H9 (cell line): ENCODE measurements at regions not wholly inside any gene's neighbourhood (a gene's known extent, or its start where the extent isn't known, plus 50 kb on each side); places are given as distances from the start of the nearest gene placed in this dataset.

Experiments used
- DNase-seq: peaks from one replicate; pipeline ENCODE4 v3.0.0-alpha.2; 2017
- H2AFZ ChIP-seq: one replicate; pipeline ENCODE4 v1.6.1; 2013; ENCODE audit warnings: mild to moderate bottlenecking, low read length, control low read depth, moderate library complexity
- H2AK5ac ChIP-seq: 2 replicates; pipeline ENCODE4 v1.6.1; 2013; ENCODE audit warnings: low read length, control low read depth, mixed read lengths; ENCODE audit not compliant: insufficient read length
- H2BK120ac ChIP-seq: one replicate; pipeline ENCODE4 v1.6.1; 2013; ENCODE audit warnings: low read depth, mild to moderate bottlenecking, low read length, control low read depth, inconsistent platforms; ENCODE audit not compliant: poor library complexity, severe bottlenecking
- H2BK12ac ChIP-seq: 2 replicates; pipeline ENCODE4 v1.6.1; 2013; ENCODE audit warnings: low read length, control low read depth, mixed read lengths, low read depth; ENCODE audit not compliant: insufficient read length
- H2BK15ac ChIP-seq: 2 replicates; pipeline ENCODE4 v1.6.1; 2013; ENCODE audit warnings: low read depth, low read length, control low read depth
- H2BK20ac ChIP-seq: one replicate; pipeline ENCODE4 v1.6.1; 2013; ENCODE audit warnings: low read depth, mild to moderate bottlenecking, low read length, control low read depth, inconsistent platforms; ENCODE audit not compliant: poor library complexity, severe bottlenecking
- H2BK5ac ChIP-seq: 2 replicates; pipeline ENCODE4 v1.6.1; 2013; ENCODE audit warnings: low read length, control low read depth, mixed read lengths; ENCODE audit not compliant: insufficient read length
- H3K14ac ChIP-seq: 2 replicates; pipeline ENCODE4 v1.6.1; 2013; ENCODE audit warnings: low read length, control low read depth; ENCODE audit not compliant: insufficient read depth
- H3K18ac ChIP-seq: 2 replicates; pipeline ENCODE4 v1.6.1; 2013; ENCODE audit warnings: low read depth, mild to moderate bottlenecking, mixed read lengths, low read length, control low read depth; ENCODE audit not compliant: insufficient read length
- H3K23ac ChIP-seq: 2 replicates; pipeline ENCODE4 v1.6.1; 2013; ENCODE audit warnings: low read length, control low read depth, mixed read lengths, low read depth; ENCODE audit not compliant: insufficient read length
- H3K23me2 ChIP-seq: 2 replicates; pipeline ENCODE4 v1.6.1; 2013; ENCODE audit warnings: low read depth, mild to moderate bottlenecking, mixed read lengths, low read length, control low read depth; ENCODE audit not compliant: insufficient read length, poor library complexity, severe bottlenecking
- H3K27ac ChIP-seq: 2 replicates; pipeline ENCODE4 v1.5.1; 2013; ENCODE audit warnings: low read length, control low read depth, mixed read lengths, low read depth; ENCODE audit not compliant: insufficient read length
- H3K27me3 ChIP-seq: 2 replicates; pipeline ENCODE4 v1.6.1; 2013; ENCODE audit warnings: low read length, control low read depth, inconsistent platforms; ENCODE audit not compliant: insufficient read depth
- H3K4ac ChIP-seq: 2 replicates; pipeline ENCODE4 v1.6.1; 2013; ENCODE audit warnings: low read depth, mild to moderate bottlenecking, control low read depth, inconsistent platforms, low read length, moderate library complexity
- H3K4me1 ChIP-seq: 2 replicates; pipeline ENCODE4 v1.6.1; 2013; ENCODE audit warnings: low read length, control low read depth, inconsistent platforms; ENCODE audit not compliant: insufficient read depth
- H3K4me2 ChIP-seq: 2 replicates; pipeline ENCODE4 v1.6.1; 2013; ENCODE audit warnings: low read length, control low read depth, mixed read lengths; ENCODE audit not compliant: insufficient read length, insufficient read depth
- H3K56ac ChIP-seq: 2 replicates; pipeline ENCODE4 v1.6.1; 2013; ENCODE audit warnings: low read depth, mild to moderate bottlenecking, mixed read lengths, low read length, control low read depth; ENCODE audit not compliant: insufficient read length
- H3K79me1 ChIP-seq: 2 replicates; pipeline ENCODE4 v1.6.1; 2013; ENCODE audit warnings: low read depth, mild to moderate bottlenecking, moderate library complexity, low read length, control low read depth, inconsistent platforms; ENCODE audit not compliant: insufficient read depth, poor library complexity, severe bottlenecking
- H3K79me2 ChIP-seq: 2 replicates; pipeline ENCODE4 v1.6.1; 2013; ENCODE audit warnings: low read length, control low read depth, inconsistent platforms; ENCODE audit not compliant: insufficient read depth
- H3K9ac ChIP-seq: 2 replicates; pipeline ENCODE4 v1.6.1; 2013; ENCODE audit warnings: low read length, control low read depth, mixed read lengths; ENCODE audit not compliant: insufficient read length; ENCODE audit errors: extremely low read depth
- H3K9me3 ChIP-seq: one replicate; pipeline ENCODE4 v1.6.1; 2013; ENCODE audit warnings: low read depth, low read length, inconsistent platforms; ENCODE audit not compliant: control insufficient read depth
- H3T11ph ChIP-seq: one replicate; pipeline ENCODE4 v1.6.1; 2013; ENCODE audit warnings: mild to moderate bottlenecking, low read length, control low read depth, inconsistent platforms
- H4K20me1 ChIP-seq: one replicate; pipeline ENCODE4 v1.6.1; 2013; ENCODE audit not compliant: control insufficient read depth, insufficient read length, insufficient read depth
- H4K5ac ChIP-seq: 2 replicates; pipeline ENCODE4 v1.6.1; 2013; ENCODE audit warnings: low read depth, mild to moderate bottlenecking, mixed read lengths, low read length, control low read depth; ENCODE audit not compliant: insufficient read length
- H4K8ac ChIP-seq: replicated peaks from 2 replicates; pipeline ENCODE4 v1.6.1; 2013; ENCODE audit warnings: low read length, control low read depth, mixed read lengths, low read depth; ENCODE audit not compliant: insufficient read length
- H4K91ac ChIP-seq: 2 replicates; pipeline ENCODE4 v1.6.1; 2013; ENCODE audit warnings: low read depth, mild to moderate bottlenecking, moderate library complexity, mixed read lengths, low read length, control low read depth; ENCODE audit not compliant: insufficient read length
- H3K27ac Mint-ChIP-seq, 3 experiments: 2 replicates in 2 of 3; 3 replicates in 1 of 3; pipeline ENCODE4 v1.8.0; 2020 to 2021; ENCODE audit warnings: mixed read lengths in 3 of 3, mild to moderate bottlenecking in 1 of 3, moderate library complexity in 1 of 3
- H3K27me3 Mint-ChIP-seq: 2 replicates; pipeline ENCODE4 v1.8.0; 2021; ENCODE audit warnings: low read depth, mild to moderate bottlenecking, moderate library complexity, mixed read lengths
- H3K36me3 Mint-ChIP-seq, 3 experiments: 2 replicates in 2 of 3; 3 replicates in 1 of 3; pipeline ENCODE4 v1.8.0; 2020 to 2021; ENCODE audit warnings: low read depth in 3 of 3, mixed read lengths in 3 of 3; ENCODE audit not compliant: insufficient read depth in 1 of 3
- H3K4me1 Mint-ChIP-seq, 2 experiments: 2 replicates each; pipeline ENCODE4 v1.8.0; 2020; ENCODE audit warnings: mixed read lengths in 2 of 2
- H3K4me3 Mint-ChIP-seq, 2 experiments: 2 replicates in 1 of 2; 3 replicates in 1 of 2; pipeline ENCODE4 v1.8.0; 2020 to 2021; ENCODE audit warnings: mild to moderate bottlenecking in 2 of 2, mixed read lengths in 2 of 2, moderate library complexity in 1 of 2
- H3K9me3 Mint-ChIP-seq, 2 experiments: 2 replicates in 1 of 2; 3 replicates in 1 of 2; pipeline ENCODE4 v1.8.0; 2020; ENCODE audit warnings: mild to moderate bottlenecking in 2 of 2, mixed read lengths in 2 of 2, moderate library complexity in 1 of 2
- CTCF ChIP-seq: fragments of 200-600 bp; sonication (generic); conservative IDR thresholded peaks from 3 replicates; pipeline ENCODE4 v1.8.0; 2021; ENCODE audit warnings: antibody characterized with exemption, mild to moderate bottlenecking
- WGBS: extraction: QIAGEN DNeasy Blood & Tissue Kit; methylation state at CpG from one replicate; pipeline ENCODE4 v1.1.7; 2013; ENCODE audit warnings: missing lambda C conversion rate, low lambda C conversion rate, mixed read lengths; ENCODE audit not compliant: insufficient read length; ENCODE audit errors: extremely low coverage; 5-methylcytosine and 5-hydroxymethylcytosine counted together

- no peak overlapping the region for H2BK15ac ChIP-seq
- no peak overlapping the region for H2BK120ac ChIP-seq
- H3K23me2 ChIP-seq = no peaks in the 10 kb centered on the region
- H3K27ac Mint-ChIP-seq = peak overlapping the region in 1 of 3 experiments; percentile 79; a peak in 1 of 7 replicates
- H3K79me2 ChIP-seq = no peaks in the 10 kb centered on the region
- H3K4me2 ChIP-seq = no peak overlapping the region
- H3K23ac ChIP-seq = no peak overlapping the region
- H3K27me3 ChIP-seq = no peaks in the 10 kb centered on the region
- TF ChIP-seq CTCF = no peak
- H3T11ph ChIP-seq = no peak overlapping the region
- H4K8ac ChIP-seq = no peak overlapping the region
- H3K14ac ChIP-seq = no peak overlapping the region
- H2BK5ac ChIP-seq = no peak overlapping the region
- H3K9me3 ChIP-seq = no peaks in the 10 kb centered on the region
- no peak overlapping the region for H2BK12ac ChIP-seq
- H2AFZ ChIP-seq = no peak overlapping the region
- no CpG with 5 or more reads among the region's 4 CpGs for WGBS
- no peaks in the 10 kb centered on the region; the same call in 1 of the 2 replicates for H3K4me1 ChIP-seq
- no peak for DNase-seq
- no peak overlapping the region for H3K4me3 Mint-ChIP-seq
- H3K4ac ChIP-seq = no peak overlapping the region
- H4K20me1 ChIP-seq = peaks cover 2% of the 10 kb centered on the region
- no peaks in the 10 kb centered on the region; the same call in 1 of the 2 replicates for H3K27me3 Mint-ChIP-seq
- no peak overlapping the region for H4K5ac ChIP-seq
- no peak overlapping the region for H2BK20ac ChIP-seq
- H3K18ac ChIP-seq = no peak overlapping the region
- H3K36me3 Mint-ChIP-seq = no peaks in the 10 kb centered on the region
- no peak overlapping the region for H3K9ac ChIP-seq
- H3K9me3 Mint-ChIP-seq = no peaks in the 10 kb centered on the region
- no peak overlapping the region for H3K27ac ChIP-seq
- H3K79me1 ChIP-seq = no peaks in the 10 kb centered on the region
- no peak overlapping the region for H4K91ac ChIP-seq
- peaks cover 9 to 10% of the 10 kb centered on the region in 2 experiments for H3K4me1 Mint-ChIP-seq
- H3K56ac ChIP-seq = no peak overlapping the region
- H2AK5ac ChIP-seq = no peak overlapping the region
Observed at GRCh38 chr1:213530611-213531320, 457.0 kb upstream of the PROX1 start.
